ENCODE measurements at regions not wholly inside any gene's neighbourhood (a gene's known extent, or its start where the extent isn't known, plus 50 kb on each side); places are given as distances from the start of the nearest gene placed in this dataset.
"Not testable (repeated sequence)": the region's sequence is repeated elsewhere in the genome, so short reads cannot be mapped to it uniquely, and the experiment has no call there.

GRCh38 chr4:25474690-25475089, 97.6 kb downstream of the ANAPC4 start:
- no peak for DNase-seq

GRCh38 chr4:25477221-25477620, 100.2 kb downstream of the ANAPC4 start:
- DNase-seq, result no peak

- no peak for DNase-seq
These were observed 104.6 kb downstream of the ANAPC4 start for GRCh38 chr4:25481648-25482047.

DNA sequence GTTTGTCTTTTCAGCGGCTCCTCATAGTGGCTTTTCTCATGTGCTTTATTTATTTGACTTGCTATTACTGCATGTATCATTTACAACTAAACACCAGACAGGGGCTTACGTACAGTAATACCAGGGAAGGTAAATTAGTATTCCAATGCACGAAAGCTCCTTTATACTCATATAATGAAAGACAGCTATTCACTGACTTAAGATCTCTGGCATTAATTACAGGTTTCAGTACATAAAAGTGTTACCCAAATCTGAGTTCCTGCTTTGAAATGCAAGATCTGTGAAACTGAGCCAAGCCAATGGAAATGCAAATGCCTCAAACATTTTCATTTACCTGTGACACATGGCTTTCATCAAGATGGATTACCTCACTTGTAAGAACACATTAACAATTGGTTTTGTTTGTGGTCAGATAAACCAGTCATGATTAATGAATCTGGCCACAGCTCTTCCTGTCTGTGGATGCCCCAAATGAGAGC, 107.2 kb downstream of the ANAPC4 start:
- peak; percentile 94 for DNase-seq

- no peak for DNase-seq
These were observed 108.0 kb downstream of the ANAPC4 start for GRCh38 chr4:25485104-25485503.

DNA sequence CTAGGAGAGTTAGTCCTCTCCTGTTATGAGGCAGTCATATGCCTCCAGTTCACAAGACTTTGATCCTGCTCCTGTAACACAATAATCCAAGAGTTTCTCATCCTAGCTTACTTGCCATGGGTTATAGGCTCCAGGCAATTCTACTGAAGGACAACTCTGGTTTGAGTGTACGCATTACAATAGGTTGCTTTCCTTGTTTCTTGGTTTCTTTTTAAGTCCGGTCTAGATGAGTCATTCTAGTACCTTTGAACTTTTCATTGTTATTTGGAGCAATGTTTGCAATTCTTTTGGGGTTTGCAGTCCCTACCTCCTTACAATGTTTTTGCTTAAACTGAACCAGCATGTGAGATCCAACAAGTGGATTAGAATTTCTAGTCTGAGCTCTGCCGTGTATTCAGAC, 109.1 kb downstream of the ANAPC4 start:
- DNase-seq, result no peak

GRCh38 chr4:25487155-25487554, 110.1 kb downstream of the ANAPC4 start:
- no peak for DNase-seq

- no peak for DNase-seq
These were observed 112.3 kb downstream of the ANAPC4 start for GRCh38 chr4:25489253-25489797.

GRCh38 chr4:25493466-25493865, 116.4 kb downstream of the ANAPC4 start:
- DNase-seq, result no peak

DNA sequence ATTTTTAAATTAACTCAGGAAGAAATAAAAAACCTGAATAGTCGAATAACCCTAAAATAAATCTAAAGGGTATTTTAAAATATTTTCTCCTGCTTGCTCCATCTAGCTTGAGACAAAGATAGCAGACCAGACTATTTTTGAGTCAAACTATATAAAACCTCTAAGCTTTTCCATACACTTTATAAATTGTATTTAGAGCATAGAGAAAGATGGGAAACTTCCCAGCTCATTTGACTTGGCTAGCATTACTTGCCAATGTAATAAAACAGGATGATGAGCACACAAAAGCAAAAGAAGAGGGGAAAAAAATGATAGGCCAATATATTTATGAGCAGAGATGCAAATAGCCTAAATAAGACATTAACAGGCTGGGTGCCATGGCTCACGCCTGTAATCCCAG, 117.1 kb downstream of the ANAPC4 start:
- DNase-seq, result no peak

- DNase-seq, result peak; percentile 95
These were observed 123.7 kb downstream of the ANAPC4 start for GRCh38 chr4:25500626-25501316.

DNA sequence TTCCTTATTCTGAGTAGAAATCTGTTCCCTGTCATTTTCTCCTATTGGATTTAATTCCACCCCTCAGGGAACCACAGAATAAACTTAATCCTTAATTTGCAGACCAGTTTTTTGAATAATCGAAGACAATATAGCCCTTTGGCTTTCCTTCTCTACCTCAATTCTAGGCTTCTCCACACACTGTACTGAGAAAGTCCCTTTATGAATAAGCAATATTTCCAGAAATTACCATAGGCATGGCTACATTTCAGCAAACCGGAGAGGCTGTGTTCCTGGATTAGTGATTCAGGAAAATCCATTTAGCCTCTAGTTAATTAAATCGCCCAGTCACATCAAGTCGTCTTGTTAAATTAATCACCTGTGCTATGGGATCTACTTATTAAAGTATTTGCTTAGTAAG, 125.1 kb downstream of the ANAPC4 start:
- no peak for DNase-seq

DNA sequence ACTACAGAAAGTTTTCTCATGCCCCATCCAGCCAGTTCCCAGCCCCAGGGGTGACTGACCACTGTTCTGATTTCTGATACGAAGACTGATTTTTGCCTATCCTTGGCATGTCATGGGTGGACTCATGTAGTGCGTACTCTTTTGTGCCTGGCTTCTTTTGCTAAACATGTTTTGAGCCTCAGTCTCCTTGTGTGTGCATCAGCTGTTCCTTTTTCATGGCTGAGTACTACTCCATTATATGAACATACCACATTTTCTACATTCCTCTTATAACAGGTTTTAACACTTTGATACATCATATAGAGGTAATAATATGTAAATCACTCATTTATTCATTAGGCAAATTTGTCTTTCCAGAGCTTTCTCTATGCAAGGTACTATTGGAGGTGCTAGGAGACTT, 126.7 kb downstream of the ANAPC4 start:
- DNase-seq, result no peak

GRCh38 chr4:25504932-25505636, 128.0 kb downstream of the ANAPC4 start:
- no peak for DNase-seq

DNA sequence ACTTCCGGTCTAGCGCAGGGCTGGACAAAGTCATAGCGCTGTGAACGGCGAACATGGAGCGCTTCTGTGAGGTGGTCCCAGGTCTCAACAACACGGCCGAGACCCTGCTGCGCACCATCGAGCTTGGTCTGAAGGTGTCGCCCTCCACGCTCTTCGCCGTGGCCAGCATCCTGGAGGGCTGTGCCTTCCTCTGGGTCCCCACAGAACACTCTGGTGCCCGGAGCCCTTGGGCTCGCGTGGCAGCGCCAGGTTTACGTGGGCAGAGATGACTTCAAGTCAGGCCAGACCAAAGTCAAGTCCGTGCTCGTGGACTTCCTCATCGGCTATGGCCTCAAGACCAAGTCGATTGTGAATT, 128.6 kb downstream of the ANAPC4 start:
- DNase-seq, result no peak

DNA sequence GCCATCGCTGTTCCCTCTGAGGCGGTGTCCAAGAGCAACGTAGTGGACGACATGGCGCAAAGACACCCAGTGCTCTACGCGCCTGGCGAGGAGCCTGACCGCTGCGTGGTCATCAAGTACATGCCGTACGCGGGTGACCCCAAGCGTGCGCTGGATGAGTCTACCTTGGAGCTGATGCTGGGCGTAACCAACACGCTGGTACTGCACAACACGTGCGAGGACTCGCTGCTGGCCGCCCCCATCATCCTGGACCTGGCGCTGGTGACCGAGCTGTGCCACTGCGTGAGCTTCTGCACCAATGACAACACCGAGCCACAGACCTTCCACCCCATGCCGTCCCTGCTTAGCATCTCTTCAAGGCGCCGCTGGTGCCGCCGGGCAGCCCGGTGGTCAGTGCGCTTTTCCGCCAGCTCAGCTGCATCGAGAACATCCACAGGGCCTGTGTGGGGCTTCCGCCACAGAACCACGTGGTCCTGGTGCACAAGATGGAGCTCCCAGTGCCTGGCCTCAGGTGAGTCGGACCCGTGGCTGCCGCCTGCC, 129.0 kb downstream of the ANAPC4 start:
- no peak for DNase-seq

GRCh38 chr4:25509646-25510045, 132.6 kb downstream of the ANAPC4 start:
- no peak for DNase-seq

- not testable (repeated sequence) for DNase-seq
These were observed 134.8 kb downstream of the ANAPC4 start for GRCh38 chr4:25511823-25512222.

- DNase-seq, result no peak
These were observed 136.8 kb downstream of the ANAPC4 start for GRCh38 chr4:25513814-25514213.

- DNase-seq, result no peak
These were observed 132.2 kb upstream of the SLC34A2 start for GRCh38 chr4:25523405-25523804.

GRCh38 chr4:25524663-25525062, 131.0 kb upstream of the SLC34A2 start:
- no peak for DNase-seq

- no peak for DNase-seq
These were observed 129.8 kb upstream of the SLC34A2 start for GRCh38 chr4:25525896-25526295.

- DNase-seq, result no peak
These were observed 128.6 kb upstream of the SLC34A2 start for GRCh38 chr4:25527034-25527433.

DNA sequence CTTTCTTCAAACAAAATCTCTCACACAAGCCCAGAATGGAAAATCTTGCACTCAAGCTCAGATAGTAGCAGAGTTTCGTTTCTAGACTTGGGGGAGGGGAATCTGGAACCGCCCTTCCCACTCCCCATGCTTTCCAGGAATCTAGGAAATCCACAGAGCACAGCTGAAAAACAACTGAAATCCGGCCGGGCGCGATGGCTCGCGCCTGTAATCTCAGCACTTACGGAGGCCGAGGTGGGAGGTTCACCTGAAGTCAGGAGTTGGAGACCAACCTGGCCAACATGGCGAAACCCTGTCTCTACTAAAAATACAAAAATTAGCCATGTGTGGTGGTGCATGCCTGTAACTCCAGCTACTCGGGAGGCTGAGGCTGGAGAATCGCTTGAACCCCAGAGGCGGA, 127.3 kb upstream of the SLC34A2 start:
- DNase-seq, result no peak

All from NCI-H187 treated with DMSO at 0.1 percent for 48 hours (cell line).